ELF-1 (cell line): ENCODE measurements at regions not wholly inside any gene's neighbourhood (a gene's known extent, or its start where the extent isn't known, plus 50 kb on each side); places are given as distances from the start of the nearest gene placed in this dataset.
"Not testable (repeated sequence)": the region's sequence is repeated elsewhere in the genome, so short reads cannot be mapped to it uniquely, and the experiment has no call there.

Experiments
- DNase-seq: peaks from one replicate; pipeline ENCODE4 v3.0.0-alpha.2; 2016; ENCODE audit warnings: low read depth, low spot score

DNA sequence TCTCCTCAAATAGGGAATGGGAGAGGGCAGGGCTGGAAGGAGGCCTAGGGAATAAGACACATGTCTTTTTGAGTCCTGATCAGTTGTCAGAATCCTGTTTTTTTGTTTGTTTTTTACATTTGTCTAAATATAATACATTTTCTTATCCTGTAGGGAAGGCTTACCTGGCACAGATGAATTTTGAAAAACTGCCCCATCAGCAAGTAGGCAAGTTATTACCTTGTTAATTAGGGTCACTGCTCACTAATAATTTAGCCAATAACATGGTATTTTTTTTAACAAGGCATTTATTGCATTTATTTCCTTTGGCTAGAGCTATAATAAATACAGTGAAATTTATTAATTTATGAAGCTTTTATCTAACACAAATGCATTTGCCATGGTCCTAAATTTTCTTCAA lies 423.2 kb upstream of the ONECUT1 start:
- no peak for DNase-seq

DNA sequence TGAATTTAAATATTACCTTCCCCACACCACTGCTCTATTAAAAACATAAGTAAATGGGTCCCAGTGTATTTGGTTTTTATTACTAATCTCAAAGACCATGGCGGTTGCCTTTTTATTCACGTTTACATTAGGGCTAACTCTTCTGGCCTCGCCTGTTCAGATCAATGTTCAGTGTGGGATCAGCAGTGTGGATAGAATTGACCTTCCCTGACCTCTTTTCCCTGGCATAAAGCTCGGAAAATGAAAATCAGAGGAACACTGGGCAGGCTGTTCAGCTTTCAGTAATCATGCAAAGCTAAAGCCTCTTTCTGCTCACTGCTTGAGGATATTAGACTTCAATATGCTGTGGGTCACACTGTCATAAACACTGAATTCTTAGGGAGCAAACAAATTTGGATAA lies 422.6 kb upstream of the ONECUT1 start:
- DNase-seq: no peak

DNA sequence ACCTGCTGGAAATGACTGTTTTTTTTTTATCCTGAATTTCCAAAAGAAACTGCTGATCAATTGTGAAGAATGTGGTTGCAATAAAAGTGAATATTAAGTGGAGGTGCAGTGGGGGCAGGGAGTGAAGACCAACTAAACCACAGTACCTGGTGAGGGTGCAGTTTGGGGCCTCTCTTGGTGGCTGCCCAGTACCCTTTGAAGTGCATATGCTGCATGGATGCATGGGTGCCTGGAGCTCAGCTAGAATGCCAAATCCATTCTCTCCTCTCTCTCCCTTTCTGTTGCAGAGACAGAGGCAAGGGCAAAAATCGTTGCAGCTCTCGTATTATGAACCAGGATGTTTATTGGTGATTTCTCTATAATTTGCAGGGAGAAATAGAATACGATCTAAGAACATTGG lies 420.5 kb upstream of the ONECUT1 start:
- DNase-seq: no peak

DNA sequence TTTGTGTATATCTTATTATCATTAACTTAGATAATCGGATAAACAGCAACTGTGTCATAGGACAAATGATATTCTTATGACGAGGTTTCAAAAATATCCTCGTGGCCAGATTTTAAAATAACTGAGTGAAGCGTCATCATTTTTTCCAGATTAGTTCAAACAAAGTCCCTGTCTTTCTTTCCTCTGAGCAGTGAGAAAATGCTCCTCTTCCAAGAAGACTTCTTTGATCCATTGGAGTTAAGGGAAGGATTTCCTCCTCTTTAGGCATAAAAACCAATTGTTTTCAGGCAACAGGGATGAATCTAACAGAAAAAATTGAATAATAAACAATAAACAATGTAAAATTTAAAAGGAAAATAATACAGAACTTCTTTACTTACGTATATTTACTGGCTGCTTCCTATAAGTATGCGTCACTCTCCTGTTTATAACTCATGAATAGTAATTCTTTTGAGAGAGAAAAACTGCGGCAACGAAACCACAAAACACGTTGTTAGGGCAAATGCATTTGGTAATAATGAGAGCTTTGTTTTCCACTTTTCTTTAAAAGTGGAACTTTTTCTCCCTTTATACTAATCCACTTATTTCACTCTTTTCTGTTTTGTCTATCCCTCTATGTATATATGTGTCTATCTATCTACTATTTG lies 419.4 kb upstream of the ONECUT1 start:
- no peak for DNase-seq

DNA sequence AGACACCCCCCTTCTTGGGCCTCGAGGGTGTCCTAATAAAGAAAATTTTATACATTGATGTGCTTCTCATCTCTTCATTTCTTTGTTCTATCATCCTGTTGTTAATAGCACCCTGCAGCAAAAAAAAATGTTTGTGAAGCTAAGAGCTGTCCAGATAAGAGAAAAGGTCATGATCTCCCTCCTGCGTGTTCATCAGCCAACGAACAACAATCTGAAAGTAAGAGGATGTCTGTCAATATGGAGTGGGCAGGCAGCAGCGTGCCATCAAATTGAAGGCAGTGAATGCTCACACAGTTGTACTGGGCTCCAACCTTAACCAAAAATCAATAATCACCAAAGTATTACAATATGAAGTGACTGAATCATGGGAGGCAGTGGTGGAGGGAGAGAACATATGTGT lies 418.6 kb upstream of the ONECUT1 start:
- DNase-seq: no peak

DNA sequence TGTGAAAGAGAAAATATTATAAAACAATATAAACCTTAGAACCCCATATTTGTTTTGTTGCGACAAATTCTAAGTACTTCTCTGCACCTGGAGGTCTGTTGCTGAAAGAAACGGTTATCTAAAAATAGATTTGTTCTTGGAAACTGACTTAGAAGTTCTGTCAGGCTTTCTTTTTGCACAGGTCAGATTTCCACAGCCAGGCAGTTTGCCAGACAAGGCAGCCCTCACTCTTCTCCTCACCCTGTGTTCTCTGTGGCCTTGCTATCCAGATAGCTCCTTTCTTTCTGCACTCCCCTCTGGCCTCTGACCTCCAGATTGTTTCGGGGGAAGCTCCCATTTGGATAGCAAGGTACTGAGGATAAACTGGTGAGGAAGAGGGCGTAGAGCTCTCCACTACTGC lies 413.3 kb upstream of the ONECUT1 start:
- no peak for DNase-seq

DNA sequence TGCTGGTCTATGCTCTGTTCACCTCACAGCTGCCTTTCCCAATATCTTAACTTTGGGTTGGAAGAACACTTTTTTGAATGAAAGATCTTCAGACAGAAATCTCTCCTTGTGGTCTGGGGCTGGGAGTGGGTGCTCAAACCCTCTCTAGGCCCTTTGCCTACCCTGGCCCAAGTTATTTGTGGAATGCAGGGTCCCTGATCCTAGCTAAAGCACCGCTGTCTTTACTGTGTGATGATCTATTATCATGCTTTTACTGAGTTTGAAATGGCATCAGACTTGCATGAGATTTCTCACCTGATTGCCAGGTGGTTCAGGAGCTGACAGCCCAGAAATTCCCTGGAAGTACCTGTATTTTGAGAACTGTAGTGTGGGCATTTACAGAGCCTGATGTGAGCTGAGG lies 412.7 kb upstream of the ONECUT1 start:
- DNase-seq: no peak

DNA sequence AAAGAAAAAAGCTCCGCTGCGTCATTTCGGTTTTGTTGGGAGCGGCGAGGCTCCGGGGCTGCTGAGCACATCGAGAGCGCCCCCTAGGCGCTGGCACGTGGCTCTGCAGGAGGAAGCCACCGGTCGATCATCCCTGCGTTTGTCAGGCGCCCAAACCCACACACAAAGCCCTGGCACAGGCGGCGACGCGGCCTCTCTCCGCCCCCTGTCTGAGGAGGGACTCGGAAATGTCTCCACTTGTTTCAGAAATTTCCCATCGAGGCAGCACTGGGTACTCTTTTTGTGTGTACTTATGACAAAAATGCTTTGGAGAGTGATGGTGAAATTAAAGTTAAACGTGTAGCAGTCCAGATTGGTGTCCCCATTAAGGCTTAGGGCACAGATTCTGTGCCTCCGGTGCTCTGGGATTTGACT lies 407.3 kb upstream of the ONECUT1 start:
- DNase-seq: peak; percentile 89

DNA sequence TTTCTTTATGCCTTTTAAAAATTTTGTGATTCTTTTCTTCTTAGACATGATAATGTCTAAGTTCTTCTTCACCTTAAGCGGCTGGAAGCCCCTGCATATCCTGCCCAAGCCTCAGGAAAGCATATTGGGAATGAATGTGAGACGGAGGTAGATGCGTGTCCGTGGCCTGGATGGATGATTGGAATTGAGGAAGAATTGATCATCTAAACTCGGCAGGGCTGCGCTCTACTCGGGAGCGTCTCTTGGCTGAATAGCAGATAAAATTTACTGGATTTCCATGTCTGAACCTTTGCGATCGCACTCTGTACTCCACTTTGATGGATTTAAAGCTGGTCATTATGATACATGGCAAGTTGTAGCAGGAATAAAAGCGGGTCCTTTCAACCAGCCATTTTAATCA lies 406.7 kb upstream of the ONECUT1 start:
- DNase-seq: no peak

DNA sequence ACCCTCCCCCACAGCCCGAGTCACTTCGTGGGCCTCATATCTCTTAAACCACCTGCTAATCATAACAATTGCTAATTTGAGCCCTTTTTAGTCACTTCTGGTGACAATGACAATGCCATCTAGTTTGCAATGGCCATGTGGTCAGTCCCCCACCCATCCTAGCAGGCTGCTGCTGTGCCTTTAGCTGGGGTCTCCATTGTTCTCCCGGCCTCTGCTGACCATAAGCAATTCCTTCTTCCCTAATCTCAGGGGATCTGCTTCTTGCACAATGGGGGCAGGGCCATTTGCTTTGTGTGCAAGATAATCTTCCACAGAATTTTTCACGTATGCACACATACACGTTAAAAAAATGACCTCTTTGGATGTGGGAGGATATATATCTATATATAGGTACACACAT lies 406.1 kb upstream of the ONECUT1 start:
- no peak for DNase-seq

DNA sequence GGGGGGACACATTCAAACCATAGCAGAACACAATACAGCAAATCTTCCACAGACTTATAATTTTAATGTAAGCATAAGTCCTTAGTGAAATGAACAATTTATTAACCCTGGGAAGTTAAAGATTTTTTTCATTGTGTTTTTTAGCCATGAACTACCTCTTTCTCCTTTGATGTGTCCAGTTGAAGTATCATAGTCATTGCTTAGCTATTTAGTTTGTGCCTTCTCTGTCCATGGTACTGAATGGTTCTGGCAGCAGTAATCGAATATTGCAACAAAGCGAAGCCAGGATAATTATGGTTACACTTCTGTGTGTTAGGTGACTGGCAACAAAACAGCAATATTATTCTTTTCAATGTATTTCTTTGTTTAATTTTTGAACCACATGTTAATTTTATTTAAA lies 403.0 kb upstream of the ONECUT1 start:
- DNase-seq: no peak

DNA sequence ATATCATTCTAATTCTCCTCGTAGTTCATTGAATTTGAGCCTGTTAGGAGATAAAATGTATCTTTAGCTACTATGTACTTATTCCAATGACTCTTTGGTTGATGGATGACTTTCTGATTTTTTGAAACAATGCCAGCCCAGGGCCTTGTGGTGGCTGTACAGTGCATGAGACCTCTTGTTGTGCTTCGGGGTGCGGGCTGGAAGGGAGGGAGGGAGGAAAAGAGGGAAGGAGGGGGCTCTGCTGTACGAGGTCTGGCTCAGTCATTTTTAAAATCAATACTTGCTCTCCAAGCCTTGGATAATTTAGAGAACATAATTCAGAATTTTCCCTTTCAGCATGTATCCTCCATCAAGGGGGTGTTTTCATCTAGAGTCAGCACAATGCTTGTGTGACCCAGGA lies 399.7 kb upstream of the ONECUT1 start:
- no peak for DNase-seq

DNA sequence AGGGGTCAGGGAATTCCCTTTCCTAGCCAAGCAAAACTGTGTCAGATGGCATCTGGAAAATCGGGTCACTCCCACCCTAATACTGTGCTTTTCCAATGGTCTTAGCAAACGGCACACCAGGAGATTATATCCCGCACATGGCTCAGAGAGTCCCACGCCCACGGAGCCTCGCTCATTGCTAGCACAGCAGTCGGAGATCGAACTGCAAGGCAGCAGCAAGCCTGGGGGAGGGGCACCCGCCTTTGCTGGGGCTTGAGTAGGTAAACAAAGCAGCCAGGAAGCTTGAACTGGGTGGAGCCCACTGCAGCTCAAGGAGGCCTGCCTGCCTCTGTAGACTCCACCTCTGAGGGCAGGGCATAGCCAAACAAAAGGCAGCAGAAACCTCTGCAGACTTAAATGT lies 393.3 kb upstream of the ONECUT1 start:
- DNase-seq: not testable (repeated sequence)

DNA sequence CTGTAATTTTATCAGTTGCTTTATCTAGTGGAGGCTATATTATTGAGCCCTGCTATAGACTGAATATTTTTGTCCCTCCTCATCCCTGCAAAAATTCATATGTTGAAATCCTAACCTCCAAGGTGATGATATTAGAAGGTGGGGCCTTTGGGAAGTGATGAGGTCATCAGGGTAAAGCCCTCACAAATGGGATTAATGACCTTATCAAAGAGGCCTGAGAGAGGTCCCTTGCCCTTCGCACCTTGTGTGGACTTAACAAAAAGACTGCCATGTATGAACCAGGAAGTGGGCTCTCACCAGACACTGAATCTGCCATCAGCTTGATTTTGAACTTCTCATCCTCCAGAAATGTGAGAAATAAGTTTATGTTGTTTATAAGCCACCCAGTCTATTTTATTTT lies 381.4 kb upstream of the ONECUT1 start:
- no peak for DNase-seq

DNA sequence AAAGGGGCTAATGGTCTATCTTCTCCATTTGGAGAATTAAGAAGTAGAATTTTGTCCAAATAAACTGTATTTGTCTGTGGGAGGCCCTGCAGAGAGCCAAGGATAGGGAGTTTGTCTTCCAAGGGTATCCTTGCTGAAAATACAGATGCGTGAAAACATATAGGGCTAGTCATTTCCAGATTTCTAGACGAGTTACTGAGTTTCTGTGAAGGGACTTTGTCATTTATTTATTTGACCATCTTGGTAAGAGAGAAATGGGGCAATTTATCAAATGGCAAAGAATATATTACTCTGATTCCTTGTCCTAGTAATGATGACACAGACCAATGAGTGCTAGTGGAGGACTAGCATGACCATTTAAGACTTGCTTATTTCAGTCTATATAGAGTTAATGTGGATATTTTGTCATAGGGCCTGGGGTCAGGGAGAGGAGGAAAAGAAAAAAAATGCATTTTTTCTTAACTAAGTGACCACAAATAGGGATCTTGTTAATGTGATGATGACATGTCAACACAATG lies 376.6 kb upstream of the ONECUT1 start:
- DNase-seq: no peak

DNA sequence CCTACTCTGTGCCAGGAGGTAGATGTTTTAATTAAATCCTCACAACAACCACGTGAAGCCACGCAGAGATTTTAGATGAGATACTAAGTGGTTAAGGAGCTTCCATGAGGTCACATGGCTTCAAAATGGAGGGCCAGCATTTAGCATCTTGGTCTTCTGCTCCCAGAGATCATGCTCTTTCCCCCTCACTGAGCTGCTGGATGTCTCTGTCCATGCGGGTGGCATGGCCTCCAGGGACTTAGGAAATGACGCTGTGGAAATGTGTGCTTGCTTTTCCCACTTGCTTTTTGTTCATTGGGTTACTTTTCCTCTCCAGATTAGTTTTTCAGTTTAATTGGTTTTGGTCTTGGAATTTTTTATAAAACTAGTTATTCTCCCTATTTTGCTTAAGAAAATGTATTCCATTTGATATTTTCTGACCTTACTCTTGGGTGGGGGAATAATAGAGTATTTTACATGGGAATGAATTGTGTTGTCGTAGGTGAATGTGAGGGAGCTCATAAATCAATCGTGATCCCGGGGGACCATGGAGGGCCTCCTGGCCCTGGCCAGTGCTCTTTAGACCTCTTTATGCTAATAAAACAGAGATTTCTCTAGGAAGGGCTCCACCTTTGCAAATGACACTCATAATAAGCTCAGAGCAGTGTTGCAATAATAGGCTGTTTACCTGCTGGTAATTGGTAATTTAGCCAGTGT lies 376.0 kb upstream of the ONECUT1 start:
- DNase-seq: no peak

DNA sequence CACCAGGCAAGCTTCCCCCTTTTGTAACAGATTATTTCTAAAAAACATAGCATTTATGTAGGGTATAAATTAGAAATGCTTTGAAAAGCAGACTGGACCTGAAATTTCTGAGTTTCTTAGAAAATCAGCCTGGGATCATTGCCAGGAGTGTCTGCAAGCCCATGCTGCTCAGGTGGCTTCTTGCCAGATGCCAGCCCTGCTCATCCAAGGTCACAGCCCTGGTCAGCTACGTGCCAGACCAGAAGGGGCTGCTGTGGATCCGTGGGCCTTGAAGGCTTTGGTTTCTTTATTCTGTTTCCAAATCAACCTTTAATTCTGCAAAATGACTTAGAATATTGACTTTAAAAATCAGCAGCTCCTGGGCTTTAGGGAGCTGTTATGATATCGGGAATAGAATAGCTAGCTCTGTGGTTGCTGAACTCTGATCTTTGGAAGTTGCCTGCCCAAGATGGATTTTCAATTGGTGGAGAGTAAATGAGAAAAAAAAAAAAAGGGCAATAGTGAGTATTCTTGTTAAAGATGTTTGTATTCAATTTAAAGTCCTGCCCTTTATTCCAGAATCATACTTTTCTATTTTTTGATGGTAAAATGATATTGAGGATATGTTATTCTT lies 370.1 kb upstream of the ONECUT1 start:
- no peak for DNase-seq

DNA sequence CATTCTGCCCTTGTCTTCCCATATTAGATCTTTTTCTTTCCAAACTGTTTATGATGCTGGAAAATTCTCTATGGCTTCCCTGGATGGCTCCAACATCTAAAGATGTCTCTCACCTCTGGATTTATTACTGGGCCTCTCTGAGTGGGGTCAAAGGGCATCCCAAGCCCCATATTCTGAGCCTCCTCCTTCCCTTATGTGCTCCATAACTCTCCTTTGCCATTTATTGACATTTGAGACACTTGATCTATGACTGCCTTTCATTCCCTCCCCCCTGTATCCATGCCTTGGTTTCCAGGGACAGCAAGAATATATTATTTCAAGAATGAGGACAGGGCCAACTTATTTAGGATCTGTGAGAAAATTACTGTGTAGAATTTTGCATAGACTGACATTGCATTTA lies 369.3 kb upstream of the ONECUT1 start:
- no peak for DNase-seq

DNA sequence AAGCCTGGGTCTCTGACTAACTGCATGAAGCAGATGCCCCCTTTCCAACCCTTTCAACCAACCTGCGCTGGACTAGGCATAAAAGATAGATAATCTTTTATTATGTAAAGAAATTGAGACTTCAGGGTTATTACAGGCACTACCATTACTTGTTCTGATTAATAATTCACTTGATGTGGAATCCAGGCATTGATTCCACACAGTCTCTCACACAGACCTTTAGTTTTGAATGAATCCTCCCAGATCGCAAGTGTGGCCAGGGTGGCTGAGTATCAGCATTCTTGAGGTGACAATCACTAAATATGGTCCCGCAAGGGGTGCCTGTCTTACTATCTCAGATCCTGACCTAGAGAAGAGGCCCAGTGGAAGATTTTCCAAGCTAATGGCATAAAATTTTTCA lies 368.9 kb upstream of the ONECUT1 start:
- DNase-seq: no peak

DNA sequence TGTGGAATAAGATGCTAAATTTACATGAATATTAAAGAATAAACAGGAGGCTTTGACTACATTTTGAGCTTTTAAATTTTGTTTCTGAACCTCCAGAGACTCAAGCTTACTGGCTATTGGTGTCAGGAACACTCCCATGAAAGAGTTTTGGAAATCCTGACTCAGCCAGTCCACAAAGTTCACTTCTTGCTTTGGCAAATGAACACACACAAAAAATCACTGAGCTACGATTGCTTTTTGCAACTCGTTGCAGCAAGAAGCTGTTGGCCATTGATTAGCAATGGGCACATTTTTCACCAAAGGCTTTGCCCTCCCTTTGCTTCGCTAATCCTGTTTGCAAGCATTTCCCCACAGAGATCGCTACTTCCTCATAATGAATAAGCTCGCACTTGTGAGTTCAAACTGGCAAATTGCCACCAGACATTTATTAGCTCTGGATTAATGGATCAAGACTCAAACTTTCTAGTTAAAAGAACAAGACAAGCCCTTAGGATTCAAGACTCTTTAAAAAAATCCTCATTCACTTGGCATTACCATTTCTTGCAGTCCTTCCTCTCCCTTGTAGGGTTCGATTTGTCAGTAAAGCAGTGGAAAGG lies 343.2 kb upstream of the ONECUT1 start:
- DNase-seq: no peak

DNA sequence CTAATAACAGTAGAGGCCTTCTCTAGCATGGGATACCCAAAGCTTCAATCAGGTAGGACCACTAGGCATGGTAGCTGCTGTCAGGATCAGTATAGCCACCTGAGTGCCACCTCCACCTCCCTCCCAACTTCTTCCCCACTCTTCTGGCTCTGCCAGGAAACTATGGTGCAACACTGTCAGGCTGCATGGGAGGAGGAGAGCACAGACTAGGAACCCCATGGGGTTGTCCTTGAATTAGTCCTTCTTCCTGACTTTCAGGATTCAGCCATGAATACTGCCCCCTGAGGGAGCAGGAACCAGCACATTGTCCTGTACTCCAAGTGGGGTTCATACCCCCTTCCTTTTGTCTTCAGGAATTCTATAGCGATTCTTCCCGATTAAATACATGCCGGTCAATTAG lies 340.8 kb upstream of the ONECUT1 start:
- DNase-seq: no peak

DNA sequence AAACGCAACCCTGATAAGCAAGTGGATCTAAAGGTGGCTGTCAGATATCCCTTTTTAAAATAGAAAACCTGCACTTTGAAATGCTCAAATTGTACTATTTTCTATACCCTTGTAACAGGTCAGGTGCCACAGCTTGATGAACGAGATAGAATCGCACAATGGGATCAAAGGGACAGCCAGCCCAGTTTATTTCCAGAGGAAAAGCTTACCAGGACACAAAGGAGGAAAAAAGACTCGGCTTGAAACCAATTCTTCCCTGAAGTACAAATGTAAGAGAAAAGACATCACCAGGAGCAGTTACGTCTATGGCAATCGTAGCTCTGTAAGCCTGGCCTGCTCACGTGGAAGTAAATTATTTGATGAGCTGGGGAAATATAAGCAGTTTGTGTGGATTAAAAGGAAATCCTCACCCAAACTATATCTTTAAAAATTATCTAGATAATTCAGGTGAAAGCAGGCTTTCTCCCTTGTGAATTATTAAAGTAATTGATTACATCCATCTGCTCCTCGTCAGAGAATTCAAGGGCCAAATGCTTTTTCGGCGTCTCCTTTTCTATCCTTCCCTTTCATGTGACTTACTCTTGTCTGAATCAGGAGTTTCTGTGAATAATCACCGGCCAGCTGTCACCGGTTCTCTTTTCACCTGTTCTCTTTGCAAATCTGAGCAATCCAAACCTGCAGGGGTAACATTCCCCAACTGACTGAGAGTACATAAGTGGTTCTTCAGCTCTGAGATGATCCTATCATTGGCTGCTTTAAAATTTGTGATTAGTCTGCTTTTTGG lies 339.2 kb upstream of the ONECUT1 start:
- DNase-seq: no peak
